Ishikawa (cell line): ENCODE measurements at regions not wholly inside any gene's neighbourhood (a gene's known extent, or its start where the extent isn't known, plus 50 kb on each side); places are given as distances from the start of the nearest gene placed in this dataset.

ENCODE experiments used
- CEBPB ChIP-seq: IDR thresholded peaks from 2 replicates; pipeline ENCODE4 v1.6.1; 2012
- CREB1 ChIP-seq: IDR thresholded peaks from 2 replicates; pipeline ENCODE4 v1.6.1; 2012; ENCODE audit warnings: low read depth
- EGR1 ChIP-seq: IDR thresholded peaks from 2 replicates; pipeline ENCODE4 v1.6.1; 2012
- EP300 ChIP-seq: IDR thresholded peaks from 2 replicates; pipeline ENCODE4 v1.6.1; 2012; ENCODE audit warnings: borderline replicate concordance
- FOXM1 ChIP-seq: IDR thresholded peaks from 2 replicates; pipeline ENCODE4 v1.6.1; 2012; ENCODE audit warnings: low read depth, borderline replicate concordance
- MAX ChIP-seq: IDR thresholded peaks from 2 replicates; pipeline ENCODE4 v1.6.1; 2012
- NFIC ChIP-seq: IDR thresholded peaks from 2 replicates; pipeline ENCODE4 v1.6.1; 2012
- RAD21 ChIP-seq: IDR thresholded peaks from 2 replicates; pipeline ENCODE4 v1.6.1; 2012; ENCODE audit warnings: low read depth
- REST ChIP-seq: IDR thresholded peaks from 2 replicates; pipeline ENCODE4 v1.6.1; 2012; ENCODE audit warnings: low read depth, mild to moderate bottlenecking
- TAF1 ChIP-seq: IDR thresholded peaks from 2 replicates; pipeline ENCODE4 v1.6.1; 2012; ENCODE audit warnings: low read depth, mild to moderate bottlenecking
- TCF12 ChIP-seq: IDR thresholded peaks from 2 replicates; pipeline ENCODE4 v1.6.1; 2012; ENCODE audit warnings: low read depth
- TEAD4 ChIP-seq: IDR thresholded peaks from 2 replicates; pipeline ENCODE4 v1.6.1; 2012
- USF1 ChIP-seq: IDR thresholded peaks from 2 replicates; pipeline ENCODE4 v1.6.1; 2012
- YY1 ChIP-seq: IDR thresholded peaks from 2 replicates; pipeline ENCODE4 v1.6.1; 2012; ENCODE audit warnings: low read depth
- ZBTB7A ChIP-seq: IDR thresholded peaks from 2 replicates; pipeline ENCODE4 v1.6.1; 2012; ENCODE audit warnings: low read depth

- TF ChIP-seq EP300: no peak
- no peak for TF ChIP-seq TAF1
- no peak for TF ChIP-seq ZBTB7A
- no peak for TF ChIP-seq FOXM1
- TF ChIP-seq USF1: no peak
- no peak for TF ChIP-seq NFIC
- no peak for TF ChIP-seq TEAD4
- no peak for TF ChIP-seq REST
- TF ChIP-seq EGR1: no peak
- no peak for TF ChIP-seq CREB1
- TF ChIP-seq CEBPB: no peak
- no peak for TF ChIP-seq YY1
Measured at GRCh38 chr19:30626626-30626966, 254.4 kb downstream of the ZNF536 start.

- TF ChIP-seq ZBTB7A: no peak
- no peak for TF ChIP-seq REST
Measured at GRCh38 chr19:30625947-30626625, 253.9 kb downstream of the ZNF536 start.

GRCh38 chr19:30622276-30622675, 250.1 kb downstream of the ZNF536 start:
- no peak for TF ChIP-seq ZBTB7A
- TF ChIP-seq TCF12: no peak
- no peak for TF ChIP-seq NFIC

- TF ChIP-seq EP300 (no peak), CEBPB (no peak), YY1 (no peak), NFIC (no peak), ZBTB7A (no peak), EGR1 (no peak), USF1 (no peak), MAX (no peak), TEAD4 (no peak), REST (no peak), TAF1 (no peak), CREB1 (no peak), FOXM1 (no peak), RAD21 (no peak), TCF12 (no peak)
Measured at GRCh38 chr19:30621326-30621920, 249.2 kb downstream of the ZNF536 start.

- TF ChIP-seq MAX (no peak), YY1 (no peak), CEBPB (no peak), REST (no peak), FOXM1 (no peak), EGR1 (no peak), TEAD4 (no peak), CREB1 (no peak), NFIC (no peak), TAF1 (no peak), TCF12 (no peak), EP300 (no peak), RAD21 (no peak), ZBTB7A (no peak), USF1 (no peak)
Measured at GRCh38 chr19:30620354-30620753, 248.2 kb downstream of the ZNF536 start.
